NCI-H1436 (cell line): ENCODE measurements at regions not wholly inside any gene's neighbourhood (a gene's known extent, or its start where the extent isn't known, plus 50 kb on each side); places are given as distances from the start of the nearest gene placed in this dataset.

Experiments used
- DNase-seq: peaks from one replicate; lab custom pipeline; 2025; lab: John Stamatoyannopoulos, UW

- DNase-seq: no peak
These were observed 986.3 kb downstream of the STIM2 start for GRCh38 chr4:27846951-27847350.

DNA sequence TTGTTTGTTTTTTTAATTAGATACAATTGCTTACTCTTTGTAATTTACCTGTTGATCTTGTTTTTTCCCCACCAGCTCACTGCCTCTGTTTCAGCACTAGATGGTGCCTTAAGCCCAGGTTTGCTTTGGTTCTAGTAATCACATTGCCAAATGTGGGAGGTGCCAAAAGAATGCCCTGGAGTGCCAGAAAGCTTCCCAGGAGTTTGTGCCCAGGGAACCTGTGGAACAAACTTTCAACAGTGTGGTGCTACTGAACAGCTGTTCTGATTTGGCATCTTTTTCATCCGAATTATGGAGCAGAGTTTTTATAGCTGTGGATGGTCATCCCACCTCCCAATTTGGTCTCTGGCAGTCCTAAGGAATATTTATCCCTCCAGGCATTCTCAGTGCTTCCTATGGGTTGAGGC lies 1000.7 kb downstream of the STIM2 start:
- no peak for DNase-seq

DNA sequence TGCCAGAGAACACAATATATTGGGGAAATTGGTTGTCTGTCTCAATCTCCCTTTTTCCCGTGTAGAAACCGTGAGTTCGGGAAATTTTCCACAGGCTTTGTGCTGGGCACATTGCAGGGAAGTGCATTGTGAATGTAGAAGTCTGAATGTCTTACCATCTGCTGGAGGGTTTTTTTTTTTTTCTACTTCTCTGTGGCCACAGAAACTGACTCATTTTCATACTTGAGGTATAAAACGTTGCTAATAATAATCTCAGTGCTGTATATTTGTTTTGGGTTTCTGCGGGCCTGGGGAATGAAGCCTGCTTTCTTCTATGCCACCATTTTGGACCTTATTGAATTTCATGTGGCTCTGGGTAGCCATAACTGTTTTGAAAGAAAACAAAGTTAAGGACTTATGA lies 1001.2 kb downstream of the STIM2 start:
- no peak for DNase-seq

GRCh38 chr4:27873596-27873995 lies 1013.0 kb downstream of the STIM2 start:
- no peak for DNase-seq

DNA sequence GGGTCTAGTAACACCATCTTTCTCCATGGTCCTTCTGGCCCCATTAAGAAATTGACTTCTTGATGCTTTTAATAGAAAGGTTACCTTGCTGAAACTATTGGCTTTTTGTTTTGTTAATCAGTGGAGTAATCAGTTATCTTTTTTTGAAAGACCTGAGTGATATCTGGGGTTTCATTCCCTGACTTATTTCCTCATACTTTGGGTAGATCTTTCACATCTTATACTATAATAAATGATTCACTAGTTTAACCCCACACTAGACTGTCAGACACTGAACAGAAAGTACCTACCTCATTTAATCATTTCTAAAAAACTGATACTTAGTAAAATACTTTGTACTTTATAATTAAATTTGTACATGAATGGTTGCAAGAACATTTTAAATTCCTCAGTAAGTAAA lies 1021.1 kb downstream of the STIM2 start:
- DNase-seq: no peak

DNA sequence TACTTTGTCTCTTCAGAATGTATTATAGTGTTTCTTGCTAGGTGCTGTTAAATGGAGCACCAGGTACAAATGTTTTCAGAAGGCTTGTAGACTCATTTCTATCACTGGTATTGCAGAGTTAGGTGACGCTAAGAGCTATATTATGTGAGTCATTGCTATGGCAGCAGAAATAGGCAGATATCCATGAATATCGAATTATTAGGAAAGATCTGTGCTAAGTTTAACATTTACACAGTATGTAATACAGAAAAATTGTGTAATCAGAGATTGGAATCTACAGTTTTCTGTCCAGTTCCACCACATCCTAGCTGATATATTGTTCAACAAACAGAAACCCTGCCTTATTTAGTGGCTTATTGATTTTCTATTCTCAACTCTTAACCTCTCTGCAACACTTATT lies 1025.5 kb downstream of the STIM2 start:
- DNase-seq: no peak

- DNase-seq: no peak
These were observed 1027.0 kb downstream of the STIM2 start for GRCh38 chr4:27887646-27888045.

DNA sequence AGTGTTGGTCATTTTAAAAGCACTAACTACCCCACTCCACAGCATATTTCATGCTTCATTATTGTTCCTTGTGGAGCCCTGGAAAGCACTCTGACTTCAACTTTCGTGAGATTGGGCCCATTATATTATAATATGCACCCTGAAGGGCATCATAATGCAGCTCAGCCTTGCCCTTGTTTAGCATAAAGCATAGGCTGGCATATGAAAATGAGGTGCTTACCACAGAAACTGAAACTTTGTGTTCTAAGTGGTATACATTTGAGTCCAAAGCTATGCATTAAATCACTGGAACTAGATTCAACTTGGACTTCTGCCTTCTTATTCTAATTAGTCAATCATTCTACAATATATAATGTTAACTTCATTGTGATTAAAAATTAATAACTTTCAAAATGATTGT lies 1027.9 kb downstream of the STIM2 start:
- DNase-seq: no peak

DNA sequence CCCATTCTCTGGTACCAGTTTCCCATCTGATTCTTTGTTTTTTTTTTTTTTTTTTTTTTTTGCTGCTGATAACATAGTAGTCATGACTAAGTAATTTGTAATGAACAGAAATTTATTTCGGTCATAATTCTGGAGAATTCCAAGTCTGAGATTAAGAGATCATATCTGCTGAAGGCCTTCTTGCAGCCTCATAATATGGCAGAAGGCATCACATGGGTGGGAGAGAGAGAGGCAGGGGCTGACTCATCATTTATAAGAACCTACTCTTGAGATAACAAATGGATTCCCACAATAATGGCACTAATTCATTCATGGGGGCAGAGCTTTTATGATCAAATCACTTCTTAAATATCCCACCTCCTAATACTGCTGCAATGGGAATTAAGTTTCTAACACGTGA lies 1034.3 kb downstream of the STIM2 start:
- DNase-seq: no peak

GRCh38 chr4:27908356-27908755 lies 1047.7 kb downstream of the STIM2 start:
- no peak for DNase-seq

DNA sequence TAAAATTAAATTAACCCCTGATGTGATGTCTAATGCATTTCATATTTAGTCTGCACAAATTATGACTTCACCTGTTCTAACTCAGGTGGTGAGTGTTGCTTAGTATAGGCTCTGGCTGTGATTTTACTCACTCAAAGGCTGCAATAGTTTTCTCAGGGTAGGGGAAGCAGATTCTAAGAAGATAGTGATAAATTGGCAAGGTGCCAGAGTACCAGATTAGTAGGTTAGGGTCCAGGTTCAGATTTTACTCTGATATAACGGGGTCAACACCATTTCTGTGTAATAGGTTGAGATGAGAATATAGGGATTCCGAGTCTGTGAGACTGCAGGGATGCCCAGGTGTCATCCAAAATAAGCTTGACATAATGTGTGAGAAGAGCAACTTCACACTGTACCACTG lies 1049.6 kb downstream of the STIM2 start:
- DNase-seq: no peak

DNA sequence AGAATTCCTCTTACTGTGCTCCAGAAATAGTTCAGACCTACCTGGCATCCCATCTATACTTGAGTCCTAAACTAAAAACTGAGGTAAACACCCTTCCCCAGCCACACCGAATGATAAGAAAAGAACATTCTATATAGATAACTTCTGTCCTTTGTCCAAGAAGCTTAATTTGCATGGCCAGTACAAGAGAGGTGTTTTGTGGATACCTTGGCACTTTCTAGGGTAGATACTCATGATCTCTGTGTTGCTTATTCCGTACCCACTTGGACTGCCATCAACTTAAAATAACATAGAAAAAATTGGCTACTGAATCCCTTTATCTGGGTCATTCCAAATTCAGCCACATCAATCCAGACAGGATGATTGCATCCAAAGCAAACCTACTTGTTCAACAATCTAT lies 1050.4 kb downstream of the STIM2 start:
- DNase-seq: no peak

DNA sequence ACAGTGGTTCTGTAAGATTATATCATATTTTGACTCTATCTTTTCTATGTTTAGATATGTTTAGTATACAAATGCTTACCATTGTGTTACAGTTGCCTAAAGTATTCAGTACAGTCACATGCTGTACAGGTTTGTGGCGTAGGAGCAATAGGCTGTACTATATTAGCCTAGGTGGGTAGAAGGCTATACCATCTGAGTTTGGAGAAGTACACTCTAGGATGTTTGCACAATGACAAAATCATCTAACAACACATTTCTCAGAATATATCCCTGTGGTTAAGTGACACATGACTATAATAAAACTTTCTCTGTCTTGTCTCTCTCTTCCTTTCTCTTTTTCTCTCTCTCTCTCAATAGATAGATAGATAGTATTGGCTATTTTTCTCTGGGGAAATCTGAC lies 1053.1 kb downstream of the STIM2 start:
- no peak for DNase-seq

DNA sequence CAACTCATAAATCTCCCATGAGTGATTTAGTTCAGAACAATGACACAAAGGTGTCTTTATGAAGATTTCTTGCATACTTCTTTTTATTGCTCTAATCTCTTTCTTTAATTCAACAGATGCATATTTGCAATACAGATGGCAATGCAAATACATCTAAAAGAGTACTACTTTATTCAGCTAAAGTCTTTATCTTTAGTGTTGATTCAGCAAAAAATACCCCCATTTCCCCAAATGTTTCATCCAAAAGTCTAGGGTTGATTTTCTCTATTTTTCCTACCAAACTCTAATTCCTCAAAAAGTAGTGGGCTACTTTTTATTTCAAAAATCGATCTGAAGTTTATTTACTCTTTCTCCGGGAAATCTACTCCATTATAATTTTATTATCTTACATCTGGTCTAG lies 1055.2 kb downstream of the STIM2 start:
- DNase-seq: no peak

DNA sequence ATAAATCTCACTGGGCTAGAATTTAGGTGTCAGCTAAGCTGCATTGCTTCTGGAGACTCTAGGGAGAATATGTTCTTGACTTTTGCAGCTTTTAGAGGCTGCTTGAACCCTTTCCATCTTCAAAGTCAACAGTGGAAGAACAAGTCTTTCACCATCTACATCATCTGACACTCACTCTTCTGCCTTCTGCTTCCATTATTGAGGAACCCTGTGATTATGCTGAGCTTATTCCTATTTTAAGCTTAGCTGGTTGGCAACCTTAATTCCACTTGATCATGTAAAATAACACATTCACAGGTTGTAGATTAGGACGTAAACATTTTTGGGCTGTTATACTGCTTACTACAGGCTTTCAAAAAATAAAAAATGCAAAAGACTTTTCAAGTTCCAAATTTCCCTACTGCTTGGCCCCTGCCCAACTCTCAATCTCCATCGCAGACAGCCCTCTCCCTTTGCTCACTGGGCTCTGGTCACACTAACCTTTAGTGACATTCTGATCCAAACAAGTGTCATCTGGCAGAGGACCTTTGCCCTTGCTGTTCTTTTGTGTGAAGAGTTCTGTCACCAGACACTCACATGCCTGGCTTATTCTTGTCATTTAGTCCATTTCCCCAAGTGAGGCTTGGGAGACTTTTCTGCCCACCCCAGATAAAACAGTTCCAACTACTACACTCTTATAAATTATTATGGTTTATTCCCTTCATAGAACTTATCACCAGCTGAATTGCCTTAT lies 1056.0 kb downstream of the STIM2 start:
- DNase-seq: no peak

DNA sequence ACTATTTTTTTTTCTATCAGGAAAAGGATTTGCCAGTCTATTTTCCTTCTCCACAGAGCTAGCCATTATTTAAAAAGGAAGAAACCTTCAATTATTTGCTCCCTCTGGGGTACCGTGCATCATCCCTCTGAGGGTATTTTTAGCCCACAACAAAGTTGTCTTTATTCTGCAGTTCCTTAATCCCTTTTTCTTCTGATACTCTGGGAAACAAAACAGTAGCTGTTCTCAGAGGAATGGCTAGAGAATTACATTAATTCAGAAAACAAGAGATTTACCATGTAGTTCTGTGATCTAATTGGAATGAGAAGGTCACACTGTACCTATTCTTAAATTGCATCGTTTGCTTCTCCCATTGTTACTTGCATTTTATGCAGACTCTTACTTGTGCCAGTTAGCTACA lies 1056.7 kb downstream of the STIM2 start:
- DNase-seq: no peak

- no peak for DNase-seq
These were observed 1060.6 kb downstream of the STIM2 start for GRCh38 chr4:27921231-27921630.

DNA sequence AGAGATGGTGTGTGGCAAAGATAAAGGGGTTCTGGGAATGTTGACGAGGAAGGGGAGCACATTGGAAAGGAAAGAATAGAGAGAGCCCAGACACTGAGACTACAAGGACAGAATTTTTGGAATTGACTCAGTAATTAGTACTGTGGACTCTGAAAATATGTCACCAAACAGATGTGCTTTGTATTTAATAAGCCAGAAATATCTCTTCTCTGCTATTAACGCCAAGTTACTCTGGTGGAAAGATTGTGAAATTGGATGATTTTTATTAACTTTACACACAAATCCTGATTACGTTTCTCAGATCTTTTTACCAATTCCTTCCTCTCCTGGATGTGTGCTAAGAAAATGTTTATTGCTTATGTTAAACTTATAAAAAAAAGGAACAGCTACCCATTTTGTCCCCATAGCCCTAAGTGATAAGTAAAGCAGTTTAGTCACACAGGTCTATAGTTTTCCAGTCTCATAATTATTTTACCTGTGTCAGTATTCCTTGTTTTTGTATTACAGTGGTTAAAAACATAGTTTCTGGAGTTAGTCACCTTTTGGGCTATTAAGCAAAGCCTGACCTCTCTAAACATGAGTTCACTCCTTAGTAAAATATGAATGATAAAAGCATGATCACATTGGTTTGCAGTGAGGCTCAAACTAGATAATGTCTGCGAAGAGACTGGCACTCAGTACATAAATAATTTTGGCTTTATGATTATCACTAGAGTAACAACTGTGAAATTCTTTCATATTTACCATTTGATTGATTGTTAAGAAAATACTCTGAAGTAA lies 1068.3 kb downstream of the STIM2 start:
- DNase-seq: no peak

GRCh38 chr4:27930291-27930690 lies 1069.7 kb downstream of the STIM2 start:
- no peak for DNase-seq

DNA sequence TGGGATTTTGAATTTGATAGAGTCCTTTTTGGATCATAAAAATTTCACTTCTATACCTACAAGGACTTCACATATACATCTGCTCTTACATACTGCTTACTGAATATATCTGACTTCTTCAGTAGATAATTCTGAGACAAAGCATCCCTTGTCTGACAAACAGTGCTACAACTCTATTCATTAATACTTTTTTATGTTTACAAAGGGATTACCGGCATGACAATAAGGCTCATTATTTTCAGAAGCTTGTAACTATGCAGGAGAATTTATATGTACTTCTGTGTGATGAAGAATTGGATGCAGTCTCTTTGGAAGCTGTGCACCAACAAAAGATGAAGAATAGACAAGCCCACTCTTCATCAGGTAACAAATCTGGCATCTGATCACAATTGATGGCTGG lies 1070.3 kb downstream of the STIM2 start:
- no peak for DNase-seq

GRCh38 chr4:27931584-27931983 lies 1070.9 kb downstream of the STIM2 start:
- no peak for DNase-seq

DNA sequence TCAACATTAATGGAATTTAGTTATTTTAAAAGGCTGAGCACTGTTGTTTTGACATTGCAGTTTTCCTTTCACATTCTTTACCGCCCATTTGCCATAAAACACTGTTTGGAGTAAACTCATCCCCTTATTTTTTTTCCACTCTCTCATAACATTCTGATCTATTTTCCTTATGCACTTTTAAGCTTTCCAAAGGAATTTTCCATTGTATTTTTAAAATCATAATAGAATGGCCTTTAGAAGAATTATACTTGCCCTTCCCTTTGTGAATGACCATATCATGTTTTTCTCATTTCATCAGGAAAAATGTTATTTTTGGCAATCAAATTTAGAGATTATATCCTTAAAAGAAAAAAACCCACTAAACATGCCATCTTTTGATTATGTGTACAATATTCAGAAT lies 1074.2 kb downstream of the STIM2 start:
- DNase-seq: no peak

- DNase-seq: no peak
These were observed 1086.2 kb downstream of the STIM2 start for GRCh38 chr4:27946799-27947198.

DNA sequence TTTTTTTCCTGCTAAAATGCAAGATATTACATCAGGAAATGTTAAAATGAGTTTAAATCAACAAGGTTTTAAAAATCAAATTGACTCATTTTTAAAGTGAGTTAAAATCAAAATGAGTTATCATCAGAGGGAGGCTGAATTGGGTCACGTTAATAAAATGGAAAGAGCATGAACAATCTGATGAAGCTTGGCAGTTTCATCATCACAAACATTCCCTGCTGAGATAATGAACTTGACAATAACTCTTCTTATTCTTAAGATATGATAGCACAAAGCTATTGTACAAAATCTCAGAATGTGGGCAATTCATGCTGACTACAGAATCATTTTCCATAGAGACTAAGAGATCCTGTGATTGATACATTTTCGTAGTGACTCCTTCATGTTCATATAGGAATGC lies 1086.7 kb downstream of the STIM2 start:
- no peak for DNase-seq
